ENCODE measurements at regions not wholly inside any gene's neighbourhood (a gene's known extent, or its start where the extent isn't known, plus 50 kb on each side); places are given as distances from the start of the nearest gene placed in this dataset.
"Not testable (repeated sequence)": the region's sequence is repeated elsewhere in the genome, so short reads cannot be mapped to it uniquely, and the experiment has no call there.

DNA sequence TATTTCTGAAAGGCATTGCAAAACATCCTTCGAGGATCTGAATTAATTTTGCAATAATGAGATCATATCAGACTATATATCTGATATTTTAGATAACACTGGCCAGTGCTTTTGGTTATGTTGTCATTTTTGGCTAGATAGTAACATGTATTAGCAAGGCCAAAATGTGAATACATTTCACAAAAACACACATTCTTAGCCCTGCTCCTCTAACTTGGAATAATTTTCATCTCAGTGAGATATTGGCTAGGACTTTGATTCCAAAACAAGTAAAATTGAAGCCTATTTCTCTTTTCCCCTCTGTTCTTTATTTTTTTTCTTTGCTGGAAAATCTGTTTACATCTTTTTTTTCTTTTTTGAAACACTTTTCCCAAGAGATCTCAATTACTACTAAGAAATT is 466.8 kb upstream of the CDH4 start:
- no peak for DNase-seq

DNA sequence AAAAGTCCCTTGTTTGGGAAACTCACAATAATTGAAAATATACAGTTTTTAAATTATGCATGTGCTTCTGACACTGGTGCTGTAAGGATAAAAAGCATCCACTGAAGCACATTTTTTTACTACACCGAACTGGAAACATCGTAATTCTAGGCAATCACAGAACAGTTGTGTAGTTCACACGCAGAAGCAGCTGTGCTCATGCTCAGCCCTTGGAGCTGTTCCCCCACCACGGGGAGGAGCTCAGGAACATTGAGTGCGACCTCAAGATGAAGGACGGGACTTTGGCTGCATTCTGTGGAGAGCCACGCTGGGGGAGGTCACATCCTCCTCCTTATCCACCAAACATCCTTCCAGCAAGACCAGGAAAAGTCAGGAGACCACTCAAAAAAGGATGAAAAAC is 466.3 kb upstream of the CDH4 start:
- DNase-seq, result no peak

DNA sequence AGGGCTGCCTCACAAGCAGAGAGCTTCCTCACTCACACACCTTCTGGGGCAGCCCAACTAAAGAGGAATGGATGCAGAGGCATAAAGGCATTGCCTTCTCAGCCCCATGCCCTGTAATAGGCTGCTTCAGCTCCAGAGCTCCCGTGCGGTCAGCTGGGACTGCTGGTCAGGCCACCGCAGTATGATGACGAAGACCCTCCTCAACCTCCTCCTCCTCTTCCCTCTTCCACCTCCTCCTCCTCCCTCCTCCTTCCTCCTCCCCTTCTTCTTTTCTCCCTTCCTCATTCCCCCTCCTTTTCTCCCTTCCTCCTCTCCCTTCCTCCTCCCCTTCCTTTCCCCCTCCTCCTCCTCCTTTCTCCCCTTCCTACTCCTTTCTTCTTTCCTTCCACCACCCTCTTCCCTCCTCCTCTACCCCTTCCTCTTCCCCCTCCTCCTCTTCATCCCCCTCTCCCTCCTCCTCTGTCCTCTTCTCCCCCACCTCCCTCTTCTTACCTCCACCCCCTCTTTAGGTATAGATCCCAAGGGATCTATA is 465.3 kb upstream of the CDH4 start:
- no peak for DNase-seq

DNA sequence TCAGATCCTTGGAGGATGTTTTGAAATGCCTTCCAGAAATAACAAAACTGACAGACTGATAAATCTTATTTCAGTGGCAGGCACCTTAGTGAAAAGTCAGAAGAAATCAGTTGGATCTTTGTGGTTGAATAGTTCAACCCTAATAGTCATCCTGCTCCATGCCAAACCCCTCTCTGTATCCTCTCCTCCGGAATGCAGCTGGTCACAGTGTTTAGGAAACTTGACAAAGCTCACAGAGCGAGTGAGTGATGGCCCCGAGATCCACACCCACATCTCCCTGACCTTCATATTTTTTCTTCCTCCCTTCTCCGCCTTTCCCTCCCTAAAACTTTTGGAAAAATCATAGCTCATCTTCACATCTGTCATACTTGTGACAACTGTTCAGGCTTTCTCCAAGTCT is 464.8 kb upstream of the CDH4 start:
- DNase-seq, result no peak

DNA sequence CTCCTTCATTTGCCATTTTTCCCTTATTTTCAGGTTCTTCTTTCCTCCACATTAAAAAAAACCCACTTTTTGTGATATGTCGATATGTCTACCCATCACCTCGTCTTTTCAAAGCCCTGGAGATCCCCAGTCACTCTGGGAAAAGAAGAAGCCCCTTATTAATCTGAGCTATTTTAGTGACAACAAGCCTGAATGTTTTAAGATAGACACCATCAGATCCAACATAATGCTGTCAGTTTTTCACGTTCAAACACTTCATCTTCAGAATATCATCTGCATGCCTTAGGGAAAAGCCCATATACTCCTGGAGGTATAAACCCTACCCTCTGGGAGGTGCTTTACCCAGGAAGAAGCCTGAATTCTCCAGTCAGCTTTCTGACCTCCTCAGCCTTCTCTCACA is 464.0 kb upstream of the CDH4 start:
- no peak for DNase-seq

DNA sequence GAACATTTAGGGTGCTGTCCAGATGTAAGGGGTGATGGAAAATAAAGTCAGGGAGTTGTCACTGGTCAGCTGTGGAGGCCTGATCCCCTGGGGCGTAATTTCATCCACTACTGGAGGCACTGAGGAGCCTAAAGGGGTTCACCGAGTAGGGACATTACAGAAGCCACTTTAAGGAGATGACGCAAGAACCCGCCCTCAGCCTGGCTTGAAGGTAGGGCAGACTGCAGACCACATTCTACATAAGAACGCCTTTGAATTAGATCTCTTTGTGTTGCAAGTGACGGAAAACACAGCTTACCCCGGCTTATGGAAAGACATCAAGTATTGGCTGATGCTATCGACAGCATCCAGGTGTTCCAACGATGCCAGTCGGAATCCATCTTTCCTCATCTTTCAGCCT is 462.7 kb upstream of the CDH4 start:
- DNase-seq, result no peak

DNA sequence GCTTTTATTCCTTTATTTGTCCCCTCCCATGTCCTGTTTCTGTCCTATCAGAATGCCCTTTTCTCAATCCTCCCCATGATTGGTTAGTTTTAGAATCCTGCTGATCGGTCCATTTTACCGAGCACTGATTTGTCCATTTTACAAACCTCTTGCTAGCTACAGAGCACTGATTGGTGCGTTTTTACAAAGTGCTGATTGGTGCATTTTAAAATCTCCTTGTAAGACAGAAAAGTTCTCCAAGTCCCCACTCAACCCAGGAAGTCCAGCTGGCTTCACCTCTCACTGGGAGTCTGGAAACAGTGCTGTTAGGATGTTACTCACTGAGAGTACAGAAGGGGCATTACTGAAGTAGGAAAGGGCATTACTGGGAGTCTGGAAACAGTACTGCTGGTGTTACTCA is 461.7 kb upstream of the CDH4 start:
- DNase-seq, result not testable (repeated sequence)

DNA sequence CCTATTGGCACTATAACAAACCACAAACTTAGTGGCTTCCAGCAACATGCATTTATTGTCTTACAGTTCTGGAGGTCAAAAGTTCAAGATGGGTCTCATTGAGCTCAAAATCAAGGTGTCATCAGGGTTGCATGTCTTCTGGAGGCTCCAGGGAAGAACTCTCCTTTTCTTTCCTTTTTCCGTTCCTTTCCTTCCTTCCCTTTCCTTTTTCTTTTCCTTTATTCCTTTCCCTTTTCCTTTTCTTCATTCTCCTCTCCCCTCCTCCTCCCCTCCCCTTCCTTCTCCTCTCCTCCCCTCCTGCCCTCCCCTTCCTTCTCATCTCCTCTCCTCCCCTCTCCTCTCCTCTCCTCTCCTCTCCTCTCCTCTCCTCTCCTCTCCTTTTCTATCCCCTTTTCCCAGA is 460.2 kb upstream of the CDH4 start:
- no peak for DNase-seq

DNA sequence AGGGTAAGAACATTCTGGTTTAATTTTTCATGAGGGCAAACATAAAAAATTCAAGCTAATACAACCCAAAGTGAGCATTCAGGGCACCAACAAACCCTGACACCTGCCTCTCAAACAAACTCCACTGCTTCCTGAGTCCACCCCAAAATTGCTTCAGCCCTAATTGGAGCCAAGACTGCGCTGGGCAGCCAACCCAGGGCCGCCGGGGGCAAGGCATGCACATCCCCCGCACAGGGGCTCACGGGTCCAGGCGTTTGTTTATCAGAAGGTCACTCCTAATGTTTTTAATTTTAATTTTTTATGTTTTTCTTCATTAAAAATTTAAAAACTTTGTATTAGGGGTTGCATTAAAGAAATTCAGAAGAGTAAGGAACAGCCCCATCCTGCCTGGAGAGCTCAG is 459.1 kb upstream of the CDH4 start:
- no peak for DNase-seq

DNA sequence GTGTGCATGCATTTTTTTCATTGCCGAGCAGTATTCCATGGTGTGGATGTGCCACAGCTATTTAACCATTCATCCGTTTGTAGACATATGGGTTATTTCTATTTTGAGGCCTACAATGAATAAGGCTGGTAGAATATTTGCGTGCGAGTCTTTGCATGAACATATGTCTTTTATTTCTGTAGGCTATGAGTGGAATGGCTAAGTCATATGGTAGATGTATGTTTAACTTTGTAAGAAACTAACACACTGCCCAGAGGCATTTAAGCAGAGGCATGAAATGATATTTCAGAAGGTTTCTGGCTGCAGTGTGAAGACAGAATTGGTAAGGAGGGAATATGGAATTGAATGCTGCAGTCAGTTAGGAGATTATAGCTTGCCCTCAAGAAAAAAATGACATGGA is 457.4 kb upstream of the CDH4 start:
- no peak for DNase-seq

DNA sequence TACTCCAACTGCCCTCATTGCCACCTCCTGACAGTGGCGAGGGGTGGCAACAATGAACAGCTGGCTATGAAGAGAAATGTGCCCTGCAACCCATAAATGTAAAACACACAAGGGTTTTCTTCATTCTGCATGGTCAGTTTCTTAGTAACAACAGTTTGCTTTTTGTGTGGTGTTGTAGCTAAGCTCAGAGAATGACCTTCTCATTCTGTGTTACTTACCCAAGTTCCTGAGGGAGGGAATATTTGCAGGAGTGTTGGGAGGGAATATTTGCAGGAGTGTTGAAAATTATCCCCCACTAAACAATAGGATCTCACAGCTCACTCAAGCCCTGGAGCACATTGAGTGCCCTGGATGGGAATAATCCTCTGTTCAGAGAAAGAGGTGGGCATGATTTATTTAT is 456.4 kb upstream of the CDH4 start:
- DNase-seq, result no peak

DNA sequence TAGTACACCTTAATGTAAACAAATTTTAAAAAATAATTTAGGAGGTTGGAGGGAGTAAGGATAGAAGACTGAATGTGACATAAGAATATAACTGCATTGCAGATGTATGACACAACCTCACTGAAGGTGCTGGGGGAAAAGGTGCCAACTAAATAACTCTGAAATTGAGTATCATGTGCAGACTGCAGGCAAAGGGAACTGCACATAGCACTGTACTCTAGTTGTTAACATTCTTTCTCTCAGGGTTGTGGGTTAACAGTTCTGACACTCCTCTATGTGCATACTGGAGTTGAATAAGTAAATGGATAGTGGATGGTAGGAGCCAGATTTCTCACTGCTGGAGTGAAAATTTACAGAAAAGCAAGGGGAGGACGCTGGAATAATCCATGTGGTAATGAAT is 451.9 kb upstream of the CDH4 start:
- no peak for DNase-seq

DNA sequence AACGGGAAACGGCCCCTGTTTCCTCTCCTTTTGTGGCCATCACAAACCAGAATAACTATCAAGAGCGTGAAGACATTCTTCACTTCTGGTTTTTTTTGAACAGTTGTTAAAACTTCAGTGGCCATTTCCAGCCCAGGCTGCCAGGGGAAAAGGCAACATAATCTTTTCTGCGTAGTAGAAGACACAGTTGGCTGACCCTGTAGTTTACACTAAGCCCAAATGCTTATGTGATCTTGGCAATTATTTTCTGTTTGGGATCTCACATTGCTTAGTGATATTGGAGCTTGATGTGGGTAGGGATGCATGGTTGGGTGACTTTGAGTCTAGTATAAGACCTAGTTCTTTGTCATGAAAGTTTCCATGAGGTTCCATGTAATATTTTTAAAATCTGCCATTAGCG is 449.4 kb upstream of the CDH4 start:
- DNase-seq, result no peak

DNA sequence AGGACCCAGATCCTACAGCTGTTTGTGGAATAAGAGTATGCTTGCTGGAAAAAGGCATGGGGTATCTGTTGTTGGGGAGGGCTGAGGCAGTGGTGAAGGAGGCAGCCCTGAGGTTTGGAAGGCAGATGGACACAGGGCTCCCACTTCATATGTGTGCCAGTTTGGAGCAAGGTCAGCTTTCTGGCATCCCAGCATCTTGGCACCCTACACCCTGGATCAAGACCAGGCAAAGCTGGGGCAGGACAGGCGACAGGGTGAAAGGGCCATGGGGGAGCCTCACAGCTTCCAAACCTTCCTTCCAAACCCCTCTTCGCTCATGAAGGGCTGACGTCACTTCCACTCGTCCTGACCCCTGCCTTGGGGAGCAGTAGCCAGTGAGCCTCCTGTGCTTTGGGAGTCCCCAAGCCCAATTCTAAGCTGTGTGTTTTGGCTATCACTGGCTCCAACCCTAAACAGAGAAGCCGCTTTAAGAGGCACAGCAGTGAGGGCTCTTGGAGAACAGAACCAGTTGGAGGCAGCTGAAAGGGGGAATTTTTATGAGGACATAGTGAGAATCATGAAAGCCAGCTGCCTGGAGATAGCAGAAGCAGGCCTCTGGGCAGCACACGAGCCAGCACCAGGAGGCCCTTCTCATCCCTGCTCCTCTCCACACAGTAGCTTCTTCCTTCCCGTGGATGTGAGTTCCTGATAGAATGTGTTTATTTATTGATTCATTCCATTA is 448.6 kb upstream of the CDH4 start:
- DNase-seq, result no peak

DNA sequence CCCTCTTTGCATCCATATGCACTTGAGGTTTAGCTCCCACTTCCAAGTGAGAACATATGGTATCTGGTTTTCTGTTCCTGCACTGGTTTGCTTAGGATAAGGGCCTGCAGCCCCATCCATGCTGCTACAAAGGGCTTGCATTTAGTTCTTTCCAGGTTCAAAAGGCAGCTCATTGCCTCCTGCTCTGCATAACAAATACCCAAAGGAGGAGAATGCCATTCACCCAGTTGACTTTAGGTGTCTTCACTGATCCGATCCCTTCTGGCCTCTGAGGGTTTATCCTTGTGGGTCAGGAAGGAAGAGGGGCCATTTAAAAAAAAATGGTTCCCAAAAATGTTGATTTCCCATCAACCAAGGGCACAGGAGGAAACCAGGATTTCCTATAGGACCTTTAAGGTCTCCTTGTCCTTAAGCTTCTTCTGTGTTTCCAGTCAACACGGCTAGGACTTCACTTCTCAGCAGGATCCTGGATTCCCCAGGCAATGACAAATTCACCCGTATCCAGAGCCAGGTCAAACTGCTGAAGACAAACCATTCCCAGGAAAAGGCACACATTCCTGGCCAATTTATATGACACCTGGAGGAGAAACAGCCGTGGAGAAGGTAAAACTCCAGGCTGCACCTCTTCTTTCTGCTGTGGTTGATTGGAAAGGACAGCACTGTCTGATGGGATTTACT is 447.7 kb upstream of the CDH4 start:
- no peak for DNase-seq

DNA sequence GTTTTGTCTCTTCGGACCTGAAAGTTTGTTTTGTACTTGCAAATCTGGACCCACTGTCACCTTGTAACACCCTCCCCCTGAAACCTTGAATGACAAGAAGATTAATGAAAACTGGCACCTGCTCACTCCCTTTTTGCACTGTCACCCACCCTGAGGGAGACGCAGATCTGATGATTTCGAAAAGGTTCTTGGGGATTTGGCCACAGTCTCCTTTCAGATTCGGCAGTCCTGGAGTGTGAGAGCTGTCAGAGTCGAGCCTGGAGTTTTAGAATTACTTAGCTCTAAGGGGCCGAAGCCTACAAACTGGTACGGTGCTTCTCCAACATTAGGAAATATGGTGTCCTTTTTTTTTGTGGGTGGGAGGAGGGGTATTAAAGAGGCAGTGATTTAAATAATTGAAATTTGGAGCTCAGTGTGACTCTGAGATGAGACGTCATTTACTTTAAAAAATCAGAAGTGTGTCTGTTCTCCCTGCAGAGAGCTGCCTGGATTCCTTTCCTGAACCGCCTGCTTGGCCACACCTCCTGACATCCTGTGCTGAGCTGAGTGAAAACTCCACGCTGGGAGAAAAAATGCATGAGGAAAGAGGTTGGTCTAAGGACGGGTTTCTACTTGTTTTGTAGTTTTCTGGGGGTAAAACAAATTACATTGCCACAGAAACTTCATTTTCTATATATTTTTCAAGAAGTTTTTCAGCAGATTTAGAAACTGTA is 447.0 kb upstream of the CDH4 start:
- no peak for DNase-seq

DNA sequence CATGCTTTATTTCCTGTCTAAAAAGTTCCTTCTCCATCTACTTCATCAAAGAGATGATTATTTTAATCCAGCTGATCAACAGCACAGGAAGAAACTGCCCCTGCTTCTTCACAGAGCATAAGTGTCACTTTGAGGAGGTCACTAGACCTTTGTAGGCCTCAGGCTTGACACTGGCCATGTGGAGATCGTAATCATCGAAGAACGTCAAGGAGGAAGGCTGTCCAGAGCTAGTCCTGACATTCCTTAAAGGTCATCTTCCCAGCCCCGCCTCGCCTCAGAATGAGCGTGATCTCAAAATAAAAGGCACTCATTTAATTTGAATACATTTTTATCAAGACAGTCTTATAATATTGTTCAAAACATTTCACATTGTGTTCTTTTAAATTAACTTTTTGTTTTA is 445.7 kb upstream of the CDH4 start:
- no peak for DNase-seq

DNA sequence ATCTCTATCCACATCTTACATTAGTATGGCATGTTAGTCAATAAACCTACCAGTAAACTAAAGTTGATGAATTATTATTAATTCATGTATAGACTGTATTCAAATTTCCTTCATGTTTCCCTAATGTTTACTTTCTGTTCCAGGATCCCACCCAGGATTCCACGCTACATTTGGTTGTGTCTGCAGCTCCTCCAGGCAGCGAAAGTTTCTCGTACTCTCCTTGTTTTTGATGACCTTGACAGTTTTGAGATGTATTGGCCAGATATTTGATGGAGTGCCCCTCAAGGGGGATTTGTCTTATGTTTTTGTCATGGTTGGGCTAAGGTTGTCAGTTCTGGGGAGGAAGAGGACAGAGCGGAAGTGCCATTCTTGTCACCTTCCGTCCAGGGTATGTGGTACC is 445.2 kb upstream of the CDH4 start:
- DNase-seq, result no peak

DNA sequence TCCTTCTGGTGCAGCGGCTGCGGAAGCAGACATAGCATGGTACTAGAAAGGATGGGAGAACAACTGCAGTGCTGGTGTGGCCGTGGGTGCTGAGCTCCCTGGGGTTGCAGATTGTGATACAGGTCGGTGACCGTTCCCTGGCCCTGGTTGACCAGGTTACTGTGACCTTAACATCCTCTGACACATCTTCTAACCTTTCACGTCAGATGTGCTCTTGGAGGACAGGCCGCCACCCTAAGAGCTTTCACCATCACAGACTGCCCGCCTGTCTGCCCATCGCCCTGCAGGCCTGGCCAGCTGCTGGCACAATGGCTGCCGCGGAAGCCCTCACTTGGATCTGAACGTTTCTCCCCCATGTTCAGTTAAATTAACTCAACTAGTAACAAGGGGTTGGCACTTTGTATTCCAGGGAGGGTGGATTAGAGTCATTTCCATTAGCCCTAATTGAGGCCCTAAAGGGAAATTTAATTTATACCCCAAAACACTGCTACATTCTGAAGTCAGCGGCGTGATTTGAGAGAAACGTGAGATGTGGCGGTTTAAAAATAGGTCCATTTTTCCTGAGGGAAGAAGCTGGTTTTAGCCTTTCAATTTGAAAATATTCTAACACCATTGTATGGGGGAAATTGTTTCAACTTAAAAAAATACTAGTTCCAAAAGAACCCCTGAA is 443.9 kb upstream of the CDH4 start:
- DNase-seq, result no peak

DNA sequence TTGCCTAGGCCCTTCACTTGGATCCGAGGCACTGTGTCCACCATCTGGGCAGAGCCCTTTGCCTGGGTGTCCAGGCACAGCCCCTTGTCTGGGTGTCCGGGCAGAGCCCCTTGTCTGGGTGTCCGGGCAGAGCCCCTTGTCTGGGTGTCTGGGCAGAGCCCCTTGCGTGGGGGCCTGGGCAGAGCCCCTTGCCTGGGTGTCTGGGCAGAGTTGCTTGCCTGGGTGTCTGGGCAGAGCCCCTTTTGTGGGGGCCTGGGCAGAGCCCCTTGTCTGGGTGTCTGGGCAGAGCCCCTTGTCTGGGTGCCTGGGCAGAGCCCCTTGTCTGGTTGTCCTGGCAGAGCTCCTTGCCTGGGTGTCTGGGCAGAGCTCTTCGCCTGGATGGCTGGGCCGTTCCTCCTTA is 443.4 kb upstream of the CDH4 start:
- no peak for DNase-seq

DNA sequence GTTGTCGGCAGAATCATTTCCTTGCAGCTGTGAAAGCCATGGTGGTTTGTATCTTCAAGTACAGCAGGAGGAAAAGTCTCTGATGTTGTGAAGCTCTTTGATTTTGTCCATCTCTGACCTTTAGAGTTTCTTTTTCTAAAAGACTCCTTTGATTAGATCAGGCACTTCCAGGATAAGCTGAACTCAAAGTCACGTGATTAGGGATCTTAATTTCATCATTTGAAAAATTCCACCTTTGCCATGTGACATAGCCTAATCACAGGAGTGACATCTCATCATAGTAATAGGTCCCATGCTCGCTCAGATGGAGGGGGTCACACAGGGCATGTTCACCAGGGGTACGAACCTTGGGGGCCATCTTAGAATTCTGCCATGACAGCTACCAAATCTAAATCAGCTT is 441.5 kb upstream of the CDH4 start:
- no peak for DNase-seq

DNA sequence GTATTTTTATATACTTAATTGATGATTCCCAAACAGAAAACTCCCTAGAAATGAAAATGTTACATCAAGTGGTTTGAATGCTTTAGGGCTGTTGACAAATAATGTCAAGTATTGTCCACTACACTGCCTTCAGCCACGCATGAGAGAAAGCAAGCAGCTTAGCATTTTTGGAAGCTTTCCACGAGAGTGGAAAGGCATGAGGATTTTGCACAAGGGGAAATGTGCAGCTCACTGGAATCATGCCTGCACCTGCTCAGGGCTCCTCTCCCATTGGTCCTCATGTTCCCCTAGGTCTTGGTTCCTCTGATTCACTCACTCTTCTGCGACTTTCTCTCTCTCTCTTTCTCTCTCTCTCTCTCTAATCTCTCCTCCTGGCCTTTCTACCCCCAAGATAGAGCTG is 439.5 kb upstream of the CDH4 start:
- DNase-seq, result no peak

DNA sequence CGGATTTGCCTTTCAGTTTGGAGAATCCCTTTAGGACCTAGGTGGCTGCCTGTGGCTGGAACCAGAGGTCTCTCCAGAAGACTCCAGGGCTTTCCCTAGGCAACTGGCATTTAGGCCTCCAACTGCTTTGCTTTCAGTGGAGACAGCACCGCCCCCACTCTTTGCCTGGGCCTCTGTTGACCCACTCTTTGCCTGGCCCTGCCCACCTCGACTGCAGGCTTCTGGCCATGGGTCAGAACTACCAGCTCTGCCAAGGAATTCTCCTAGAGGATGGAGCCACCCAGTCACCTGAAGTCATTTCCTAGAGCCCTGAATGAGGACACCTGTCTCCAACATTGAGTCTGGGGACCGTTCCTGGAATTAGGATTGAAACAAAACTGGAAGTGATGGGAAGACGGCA is 439.0 kb upstream of the CDH4 start:
- no peak for DNase-seq

DNA sequence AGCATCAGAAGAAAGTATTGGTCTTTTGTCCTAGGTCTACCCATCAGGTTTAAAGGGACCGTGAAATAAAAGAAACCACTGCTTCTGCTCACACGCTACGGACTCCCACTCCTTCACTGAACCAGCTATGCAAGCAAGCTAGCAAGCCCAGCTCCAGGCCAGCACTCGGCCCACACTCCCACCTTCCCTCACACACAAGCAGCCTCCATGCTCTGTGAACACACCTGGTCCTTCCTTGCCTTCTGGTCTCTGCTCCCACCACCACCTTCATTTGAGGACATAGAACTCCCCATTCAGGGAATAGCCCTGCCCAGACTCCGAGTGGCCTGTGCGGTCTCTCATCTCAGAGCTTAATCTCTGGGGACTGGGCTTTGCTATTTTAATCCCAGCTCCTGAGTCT is 436.4 kb upstream of the CDH4 start:
- no peak for DNase-seq

All from CD4-positive, alpha-beta T cell treated with Interleukin-17A for 4 hours (primary cell).